ENCODE measurements at regions not wholly inside any gene's neighbourhood (a gene's known extent, or its start where the extent isn't known, plus 50 kb on each side); places are given as distances from the start of the nearest gene placed in this dataset.

DNA sequence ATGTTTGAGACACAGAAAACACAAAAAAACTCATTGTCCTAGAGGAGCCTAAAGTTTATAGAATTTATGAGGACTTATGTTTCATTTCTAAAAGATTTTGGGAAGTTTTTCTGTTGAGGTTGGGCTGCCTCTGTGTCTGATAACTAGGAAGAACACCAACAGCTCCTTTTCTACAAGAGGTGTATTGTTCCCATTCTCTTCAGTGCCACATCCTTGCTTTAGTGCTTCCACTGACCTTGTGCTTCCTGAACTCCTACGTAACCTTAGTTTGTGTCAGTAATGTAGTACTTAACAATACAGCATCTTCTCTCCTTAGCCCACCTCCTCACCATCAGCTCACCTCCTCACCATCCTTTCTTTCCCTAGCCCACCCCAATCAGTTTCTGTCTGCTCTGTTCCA lies 117.3 kb upstream of the TNC start:
- H3K9me3 ChIP-seq (ENCODE audit: low read length): no peaks in the 10 kb centered on the region
- H3K79me2 ChIP-seq (ENCODE audit: insufficient read depth, low read length): no peaks in the 10 kb centered on the region
- DNase-seq (ENCODE audit: low spot score) (no peak), FAIRE-seq (no peak), ATAC-seq (no peak)
- no TSS peak for BruUV-seq (replicated peaks)
- H3K27me3 ChIP-seq (ENCODE audit: control insufficient read depth in 1 of 2, insufficient read depth in 2 of 2, low read length in 2 of 2): no peaks in the 10 kb centered on the region
- no peaks in the 10 kb centered on the region for H4K20me1 ChIP-seq (ENCODE audit: insufficient read depth, low read length)
- H3K4me1 ChIP-seq (ENCODE audit: insufficient read depth, low read length): no peaks in the 10 kb centered on the region
- POLR2A ChIA-PET: no interaction called here
- no peak overlapping the region for H3K4me3 ChIP-seq (replicated peaks in 1 of 3; ENCODE audit: insufficient read depth in 1 of 3, low read depth in 2 of 3, low read length in 3 of 3)
- no peak overlapping the region for H2AFZ ChIP-seq (ENCODE audit: low read length)
- no peak for TF ChIP-seq ZSCAN31 (CRISPR knock-in tag; IDR thresholded peaks at IDR 0.05; ENCODE audit: low read depth)
- TF ChIP-seq SNAPC2 (CRISPR knock-in tag; IDR thresholded peaks at IDR 0.05): no peak
- no peak for TF ChIP-seq ZBTB3 (CRISPR knock-in tag; IDR thresholded peaks at IDR 0.05; ENCODE audit: borderline replicate concordance, low read depth)
- H3K4me2 ChIP-seq (ENCODE audit: low read depth, low read length): no peak overlapping the region
- CTCF ChIA-PET (ENCODE audit: low intra/inter-chr PET ratio, low total read pairs): no interaction called here
- no peak overlapping the region for H3K9ac ChIP-seq (ENCODE audit: insufficient read depth, low read depth, low read length)
- in situ Hi-C loops (cut with HindIII; ENCODE audit: extremely low pct_ligation_motif_present, low pct_unique_long_range_greater_than_20kb): no loop called here
- H3K27ac ChIP-seq (ENCODE audit: extremely low read length, insufficient read depth, low read length): no peak overlapping the region
- H3K36me3 ChIP-seq (replicated peaks in 1 of 2; ENCODE audit: control insufficient read depth in 1 of 2, insufficient read depth in 2 of 2, low read length in 2 of 2): no peaks in the 10 kb centered on the region
- intact Hi-C loops (cut with micrococcal nuclease; ENCODE audit: unreplicated experiment): no loop called here
- 0% methylated on average over 1 of the region's 1 CpG for WGBS (ENCODE audit: low lambda C conversion rate)

DNA sequence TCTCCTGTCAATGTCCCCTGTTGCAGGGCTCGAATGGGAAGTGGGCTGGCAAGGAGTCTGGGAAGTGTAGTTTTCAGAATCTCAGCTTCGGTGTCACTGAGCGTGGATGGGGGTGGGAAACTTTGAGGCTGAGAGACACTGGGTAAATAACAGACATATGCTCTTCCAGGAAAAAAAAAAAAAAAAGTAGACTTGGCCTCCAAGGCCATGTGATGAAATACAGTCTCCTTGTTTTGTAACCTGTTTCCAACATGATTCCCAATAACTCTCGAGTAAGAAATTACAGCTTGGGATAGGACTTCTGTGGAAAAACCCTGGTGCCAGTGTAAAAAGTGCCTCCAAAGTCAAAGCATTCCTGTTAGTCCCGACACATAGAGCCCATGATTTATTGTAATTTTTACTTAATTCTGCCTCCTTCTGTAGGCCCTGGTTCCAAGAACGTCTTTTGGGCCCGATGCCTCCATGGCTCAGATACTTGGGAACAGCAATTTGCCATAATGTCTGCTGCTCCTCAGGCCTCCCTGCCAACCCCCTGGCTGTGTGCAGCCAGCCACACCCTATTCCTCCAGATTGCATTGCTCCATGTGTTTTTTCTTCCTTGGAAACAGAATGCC lies 119.5 kb upstream of the TNC start:
- intact Hi-C loops (cut with micrococcal nuclease; ENCODE audit: unreplicated experiment): no loop called here
- Histone ChIP-seq H3K36me3 (replicated peaks in 1 of 2; ENCODE audit: control insufficient read depth in 1 of 2, insufficient read depth in 2 of 2, low read length in 2 of 2) (no peaks in the 10 kb centered on the region), H3K4me3 (replicated peaks in 1 of 3; ENCODE audit: insufficient read depth in 1 of 3, low read depth in 2 of 3, low read length in 3 of 3) (no peak overlapping the region), H3K9me3 (ENCODE audit: low read length) (no peaks in the 10 kb centered on the region), H3K4me2 (ENCODE audit: low read depth, low read length) (no peak overlapping the region), H2AFZ (ENCODE audit: low read length) (no peak overlapping the region), H3K27me3 (ENCODE audit: control insufficient read depth in 1 of 2, insufficient read depth in 2 of 2, low read length in 2 of 2) (no peaks in the 10 kb centered on the region), H3K9ac (ENCODE audit: insufficient read depth, low read depth, low read length) (no peak overlapping the region), H3K27ac (ENCODE audit: extremely low read length, insufficient read depth, low read length) (no peak overlapping the region), H3K4me1 (ENCODE audit: insufficient read depth, low read length) (no peaks in the 10 kb centered on the region), H3K79me2 (ENCODE audit: insufficient read depth, low read length) (no peaks in the 10 kb centered on the region), H4K20me1 (ENCODE audit: insufficient read depth, low read length) (no peaks in the 10 kb centered on the region)
- POLR2A ChIA-PET: no interaction called here
- no peak for ATAC-seq
- BruUV-seq (replicated peaks): no TSS peak
- in situ Hi-C loops (cut with HindIII; ENCODE audit: extremely low pct_ligation_motif_present, low pct_unique_long_range_greater_than_20kb): no loop called here
- 38% methylated on average over 7 of the region's 7 CpGs for WGBS (ENCODE audit: low lambda C conversion rate)
- no peak for DNase-seq (ENCODE audit: low spot score)
- FAIRE-seq: no peak
- CTCF ChIA-PET (ENCODE audit: low intra/inter-chr PET ratio, low total read pairs): no interaction called here
- TF ChIP-seq TAF15 (IDR thresholded peaks at IDR 0.05; ENCODE audit: low read depth, low read length, poor library complexity, severe bottlenecking): no peak
- TF ChIP-seq RARA (CRISPR knock-in tag; IDR thresholded peaks at IDR 0.05): no peak
- no peak for TF ChIP-seq BCL6 (CRISPR knock-in tag; IDR thresholded peaks at IDR 0.05)
- no peak for TF ChIP-seq NCOA5 (CRISPR knock-in tag; IDR thresholded peaks at IDR 0.05)
- no peak for TF ChIP-seq ATF7 (IDR thresholded peaks at IDR 0.05)
- TF ChIP-seq ATF7 (CRISPR knock-in tag; IDR thresholded peaks at IDR 0.05): no peak
- TF ChIP-seq ZSCAN9 (CRISPR knock-in tag; IDR thresholded peaks at IDR 0.05; ENCODE audit: borderline replicate concordance): no peak
- no peak for TF ChIP-seq EED (CRISPR knock-in tag; IDR thresholded peaks at IDR 0.05)
- no peak for TF ChIP-seq ZNF891 (CRISPR knock-in tag; IDR thresholded peaks at IDR 0.05)
- TF ChIP-seq ZNF781 (CRISPR knock-in tag; IDR thresholded peaks at IDR 0.05; ENCODE audit: borderline replicate concordance, not compliant biosample characterization): no peak
- TF ChIP-seq ARNTL (CRISPR knock-in tag; IDR thresholded peaks at IDR 0.05): no peak
- TF ChIP-seq MBD4 (IDR thresholded peaks at IDR 0.05; ENCODE audit: borderline replicate concordance, low read length): no peak
- no peak for TF ChIP-seq YEATS2 (CRISPR knock-in tag; IDR thresholded peaks at IDR 0.05; ENCODE audit: borderline replicate concordance)
- TF ChIP-seq SAFB2 (CRISPR knock-in tag; IDR thresholded peaks at IDR 0.05; ENCODE audit: borderline replicate concordance, low read depth): no peak
- TF ChIP-seq WIZ (CRISPR knock-in tag; IDR thresholded peaks at IDR 0.05): no peak
- no peak for TF ChIP-seq ZNF251 (CRISPR knock-in tag; IDR thresholded peaks at IDR 0.05)
- TF ChIP-seq CHD4 (IDR thresholded peaks at IDR 0.05; ENCODE audit: borderline replicate concordance, low read length): no peak
- TF ChIP-seq ZFP37 (CRISPR knock-in tag; IDR thresholded peaks at IDR 0.05; ENCODE audit: borderline replicate concordance): no peak
- TF ChIP-seq, protein P1, sequence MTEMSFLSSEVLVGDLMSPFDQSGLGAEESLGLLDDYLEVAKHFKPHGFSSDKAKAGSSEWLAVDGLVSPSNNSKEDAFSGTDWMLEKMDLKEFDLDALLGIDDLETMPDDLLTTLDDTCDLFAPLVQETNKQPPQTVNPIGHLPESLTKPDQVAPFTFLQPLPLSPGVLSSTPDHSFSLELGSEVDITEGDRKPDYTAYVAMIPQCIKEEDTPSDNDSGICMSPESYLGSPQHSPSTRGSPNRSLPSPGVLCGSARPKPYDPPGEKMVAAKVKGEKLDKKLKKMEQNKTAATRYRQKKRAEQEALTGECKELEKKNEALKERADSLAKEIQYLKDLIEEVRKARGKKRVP (CRISPR knock-in tag; IDR thresholded peaks at IDR 0.05): no peak
